ENCODE measurements at regions not wholly inside any gene's neighbourhood (a gene's known extent, or its start where the extent isn't known, plus 50 kb on each side); places are given as distances from the start of the nearest gene placed in this dataset.
"Not testable (repeated sequence)": the region's sequence is repeated elsewhere in the genome, so short reads cannot be mapped to it uniquely, and the experiment has no call there.

GRCh38 chr12:7581625-7582024 is 78.0 kb upstream of the CD163 start:
- DNase-seq (no peak), ATAC-seq (replicated peaks in 1 of 4) (no peak)
- Mint-ChIP-seq H3K27me3 (peaks cover 18 to 31% of the 10 kb centered on the region in 2 donors), H3K9me3 (peaks cover 0 to 19% (median 3%) of the 10 kb centered on the region in 3 donors), H3K4me3 (no peak overlapping the region), H3K27ac (no peak overlapping the region), H3K4me1 (no peaks in the 10 kb centered on the region), H3K36me3 (no peaks in the 10 kb centered on the region)
- peaks cover 3% of the 10 kb centered on the region for H3K9me3 ChIP-seq
- H3K4me1 ChIP-seq (ENCODE audit: control insufficient read depth in 1 of 2, extremely low read depth in 1 of 2, insufficient read depth in 2 of 2, low read length in 2 of 2) = no peaks in the 10 kb centered on the region
- H3K4me3 ChIP-seq (ENCODE audit: control insufficient read depth in 1 of 2, extremely low read depth in 1 of 2, low read length in 1 of 2) = no peak overlapping the region
- ChIA-PET POLR2A (no interaction called here), CTCF (interaction anchor here in 1 of 2 donors (0.6 kb wide), 1 partner anchor 386 kb away, joined by 3 read pairs; no protein-coding TSS in a partner anchor)
- H3K36me3 ChIP-seq (ENCODE audit: control insufficient read depth in 2 of 2, extremely low read depth in 1 of 2, insufficient read depth in 1 of 2, low read length in 1 of 2) = no peaks in the 10 kb centered on the region
- peaks cover 0 to 6% of the 10 kb centered on the region in 2 experiments for H3K27me3 ChIP-seq (replicated peaks in 1 of 2; ENCODE audit: control insufficient read depth in 2 of 2, extremely low read depth in 1 of 2, insufficient read depth in 2 of 2, low read length in 1 of 2)
- H3K27ac ChIP-seq (ENCODE audit: low read length) = no peak overlapping the region

GRCh38 chr12:7581046-7581445 is 77.5 kb upstream of the CD163 start:
- H3K36me3 ChIP-seq (ENCODE audit: control insufficient read depth in 2 of 2, extremely low read depth in 1 of 2, insufficient read depth in 1 of 2, low read length in 1 of 2) = no peaks in the 10 kb centered on the region
- Mint-ChIP-seq H3K36me3 (no peaks in the 10 kb centered on the region), H3K4me1 (no peaks in the 10 kb centered on the region), H3K9me3 (peaks cover 0 to 21% (median 3%) of the 10 kb centered on the region in 3 donors), H3K27me3 (peaks cover 18 to 28% of the 10 kb centered on the region in 2 donors), H3K4me3 (no peak overlapping the region), H3K27ac (no peak overlapping the region)
- WGBS (ENCODE audit: insufficient coverage) = no CpG with 5 or more reads among the region's 2 CpGs
- no peak overlapping the region for H3K4me3 ChIP-seq (ENCODE audit: control insufficient read depth in 1 of 2, extremely low read depth in 1 of 2, low read length in 1 of 2)
- ChIA-PET POLR2A (no interaction called here), CTCF (interaction anchor here in 1 of 2 donors (0.7 to 1.0 kb wide), 2 partner anchors 61 to 1431 kb away, joined by 3 read pairs; no protein-coding TSS in a partner anchor)
- H3K4me1 ChIP-seq (ENCODE audit: control insufficient read depth in 1 of 2, extremely low read depth in 1 of 2, insufficient read depth in 2 of 2, low read length in 2 of 2) = no peaks in the 10 kb centered on the region
- peaks cover 3% of the 10 kb centered on the region for H3K9me3 ChIP-seq
- H3K27ac ChIP-seq (ENCODE audit: low read length) = no peak overlapping the region
- peaks cover 0 to 6% of the 10 kb centered on the region in 2 experiments for H3K27me3 ChIP-seq (replicated peaks in 1 of 2; ENCODE audit: control insufficient read depth in 2 of 2, extremely low read depth in 1 of 2, insufficient read depth in 2 of 2, low read length in 1 of 2)
- DNase-seq (no peak), ATAC-seq (replicated peaks in 1 of 4) (no peak)

GRCh38 chr12:7571257-7571656 is 67.7 kb upstream of the CD163 start:
- no CpG with 5 or more reads among the region's 1 CpG for WGBS (ENCODE audit: insufficient coverage)
- H3K36me3 Mint-ChIP-seq = no peaks in the 10 kb centered on the region
- Histone ChIP-seq H3K4me1 (ENCODE audit: control insufficient read depth in 1 of 2, extremely low read depth in 1 of 2, insufficient read depth in 2 of 2, low read length in 2 of 2) (no peaks in the 10 kb centered on the region), H3K4me3 (ENCODE audit: control insufficient read depth in 1 of 2, extremely low read depth in 1 of 2, low read length in 1 of 2) (no peak overlapping the region), H3K9me3 (no peaks in the 10 kb centered on the region), H3K27ac (ENCODE audit: low read length) (no peak overlapping the region), H3K27me3 (replicated peaks in 1 of 2; ENCODE audit: control insufficient read depth in 2 of 2, extremely low read depth in 1 of 2, insufficient read depth in 2 of 2, low read length in 1 of 2) (peaks cover 0 to 9% of the 10 kb centered on the region in 2 experiments), H3K36me3 (ENCODE audit: control insufficient read depth in 2 of 2, extremely low read depth in 1 of 2, insufficient read depth in 1 of 2, low read length in 1 of 2) (no peaks in the 10 kb centered on the region)
- DNase-seq (no peak), ATAC-seq (replicated peaks in 1 of 4) (no peak)
- no peak overlapping the region for H3K27ac Mint-ChIP-seq
- ChIA-PET POLR2A (no interaction called here), CTCF (no interaction called here)
- peaks cover 0 to 10% (median 6%) of the 10 kb centered on the region in 3 donors for H3K9me3 Mint-ChIP-seq
- H3K4me3 Mint-ChIP-seq = no peak overlapping the region
- no peaks in the 10 kb centered on the region for H3K4me1 Mint-ChIP-seq
- peaks cover 25 to 27% of the 10 kb centered on the region in 2 donors for H3K27me3 Mint-ChIP-seq

GRCh38 chr12:7557227-7557626 is 53.6 kb upstream of the CD163 start:
- H3K4me1 Mint-ChIP-seq = no peaks in the 10 kb centered on the region
- no CpG with 5 or more reads among the region's 3 CpGs for WGBS (ENCODE audit: insufficient coverage)
- CTCF ChIA-PET = no interaction called here
- no peaks in the 10 kb centered on the region for H3K36me3 ChIP-seq (ENCODE audit: control insufficient read depth in 2 of 2, extremely low read depth in 1 of 2, insufficient read depth in 1 of 2, low read length in 1 of 2)
- DNase-seq = no peak
- no peak overlapping the region for H3K4me3 Mint-ChIP-seq
- POLR2A ChIA-PET = no interaction called here
- H3K27me3 Mint-ChIP-seq = peaks cover 16 to 38% of the 10 kb centered on the region in 2 donors
- no peak overlapping the region for H3K27ac Mint-ChIP-seq
- H3K4me3 ChIP-seq (ENCODE audit: control insufficient read depth in 1 of 2, extremely low read depth in 1 of 2, low read length in 1 of 2) = no peak overlapping the region
- ATAC-seq (replicated peaks in 1 of 4) = no peak
- no peaks in the 10 kb centered on the region for H3K9me3 ChIP-seq
- H3K4me1 ChIP-seq (ENCODE audit: control insufficient read depth in 1 of 2, extremely low read depth in 1 of 2, insufficient read depth in 2 of 2, low read length in 2 of 2) = no peaks in the 10 kb centered on the region
- H3K27ac ChIP-seq (ENCODE audit: low read length) = no peak overlapping the region
- H3K36me3 Mint-ChIP-seq = no peaks in the 10 kb centered on the region
- H3K9me3 Mint-ChIP-seq = no peaks in the 10 kb centered on the region
- H3K27me3 ChIP-seq (replicated peaks in 1 of 2; ENCODE audit: control insufficient read depth in 2 of 2, extremely low read depth in 1 of 2, insufficient read depth in 2 of 2, low read length in 1 of 2) = no peaks in the 10 kb centered on the region

GRCh38 chr12:7555752-7556151 is 52.2 kb upstream of the CD163 start:
- no peak for ATAC-seq (replicated peaks in 1 of 4)
- Mint-ChIP-seq H3K27me3 (peaks cover 26 to 29% of the 10 kb centered on the region in 2 donors), H3K9me3 (peaks cover 4 to 13% (median 13%) of the 10 kb centered on the region in 3 donors), H3K36me3 (no peaks in the 10 kb centered on the region), H3K27ac (no peak overlapping the region), H3K4me3 (no peak overlapping the region), H3K4me1 (no peaks in the 10 kb centered on the region)
- Histone ChIP-seq H3K27ac (ENCODE audit: low read length) (no peak overlapping the region), H3K36me3 (ENCODE audit: control insufficient read depth in 2 of 2, extremely low read depth in 1 of 2, insufficient read depth in 1 of 2, low read length in 1 of 2) (no peaks in the 10 kb centered on the region), H3K4me3 (ENCODE audit: control insufficient read depth in 1 of 2, extremely low read depth in 1 of 2, low read length in 1 of 2) (no peak overlapping the region), H3K4me1 (ENCODE audit: control insufficient read depth in 1 of 2, extremely low read depth in 1 of 2, insufficient read depth in 2 of 2, low read length in 2 of 2) (no peaks in the 10 kb centered on the region), H3K9me3 (no peaks in the 10 kb centered on the region), H3K27me3 (replicated peaks in 1 of 2; ENCODE audit: control insufficient read depth in 2 of 2, extremely low read depth in 1 of 2, insufficient read depth in 2 of 2, low read length in 1 of 2) (no peaks in the 10 kb centered on the region)
- CTCF ChIA-PET = no interaction called here
- POLR2A ChIA-PET = no interaction called here
- no peak for DNase-seq
- 6% methylated on average over 2 of the region's 3 CpGs for WGBS (ENCODE audit: insufficient coverage)

- H3K4me3 ChIP-seq (ENCODE audit: control insufficient read depth in 1 of 2, extremely low read depth in 1 of 2, low read length in 1 of 2); CTCF ChIA-PET; ATAC-seq (replicated peaks in 1 of 4); H3K4me3 Mint-ChIP-seq; H3K4me1 ChIP-seq (ENCODE audit: control insufficient read depth in 1 of 2, extremely low read depth in 1 of 2, insufficient read depth in 2 of 2, low read length in 2 of 2); H3K9me3 ChIP-seq; H3K36me3 ChIP-seq (ENCODE audit: control insufficient read depth in 2 of 2, extremely low read depth in 1 of 2, insufficient read depth in 1 of 2, low read length in 1 of 2); H3K27me3 ChIP-seq (replicated peaks in 1 of 2; ENCODE audit: control insufficient read depth in 2 of 2, extremely low read depth in 1 of 2, insufficient read depth in 2 of 2, low read length in 1 of 2); POLR2A ChIA-PET; H3K36me3 Mint-ChIP-seq; DNase-seq; H3K27ac ChIP-seq (ENCODE audit: low read length); H3K4me1 Mint-ChIP-seq; H3K27ac Mint-ChIP-seq: not testable (repeated sequence)
- Mint-ChIP-seq H3K9me3 (peaks cover 4 to 17% (median 13%) of the 10 kb centered on the region in 3 donors), H3K27me3 (peaks cover 23 to 26% of the 10 kb centered on the region in 2 donors)
- WGBS (ENCODE audit: insufficient coverage) = no CpG with 5 or more reads among the region's 6 CpGs
Observed at GRCh38 chr12:7554831-7555230, 51.3 kb upstream of the CD163 start.
